Memory B cell (primary cell): ENCODE measurements at regions not wholly inside any gene's neighbourhood (a gene's known extent, or its start where the extent isn't known, plus 50 kb on each side); places are given as distances from the start of the nearest gene placed in this dataset.

Source experiments
- ATAC-seq: fragments of 150-1000 bp; cut with Tn5 transposase; 2 replicates; pipeline ENCODE4 v1.10.0; 2021; ENCODE audit warnings: low read depth, mild to moderate bottlenecking, moderate library complexity
- DNase-seq, 2 donors: peaks; one replicate each; pipeline ENCODE4 v3.0.0; 2022; ENCODE audit warnings: low spot score in 2 of 2
- H3K27ac Mint-ChIP-seq: one replicate; pipeline ENCODE4 v1.8.0; 2022; ENCODE audit warnings: mild to moderate bottlenecking, moderate library complexity, mixed read lengths
- H3K27me3 Mint-ChIP-seq: one replicate; pipeline ENCODE4 v1.8.0; 2022; ENCODE audit warnings: mixed read lengths
- H3K36me3 Mint-ChIP-seq: one replicate; pipeline ENCODE4 v1.8.0; 2022; ENCODE audit warnings: mild to moderate bottlenecking, mixed read lengths
- H3K4me1 Mint-ChIP-seq: one replicate; pipeline ENCODE4 v1.8.0; 2022; ENCODE audit warnings: mixed read lengths
- H3K4me3 Mint-ChIP-seq: one replicate; pipeline ENCODE4 v1.8.0; 2022; ENCODE audit warnings: mild to moderate bottlenecking, moderate library complexity, mixed read lengths
- H3K9me3 Mint-ChIP-seq: one replicate; pipeline ENCODE4 v1.8.0; 2022; ENCODE audit warnings: mixed read lengths

DNA sequence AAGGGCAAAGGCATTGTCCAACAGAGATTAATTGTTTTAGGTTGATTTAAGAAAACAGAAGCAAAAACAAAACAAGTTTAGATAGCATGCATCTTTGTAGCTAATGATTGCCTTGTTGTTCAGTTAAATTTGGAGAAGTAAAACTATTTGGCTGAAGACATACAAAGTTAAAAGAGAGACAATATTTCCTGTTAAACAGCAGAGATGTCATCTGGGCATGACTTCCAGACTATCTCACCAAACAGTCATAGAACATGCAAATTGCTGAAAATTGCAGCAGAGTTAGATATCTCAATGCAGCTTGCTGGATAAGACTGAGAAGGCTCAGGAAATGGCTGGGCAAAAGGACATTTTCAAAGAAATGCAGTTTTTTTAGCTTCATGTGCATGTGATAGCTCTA lies 57.5 kb upstream of the PDGFD start:
- no peaks in the 10 kb centered on the region for H3K27me3 Mint-ChIP-seq
- H3K4me1 Mint-ChIP-seq = no peaks in the 10 kb centered on the region
- DNase-seq (no peak), ATAC-seq (peak; percentile 31)
- H3K27ac Mint-ChIP-seq = no peak overlapping the region
- H3K9me3 Mint-ChIP-seq = peaks cover 2% of the 10 kb centered on the region
- H3K36me3 Mint-ChIP-seq = no peaks in the 10 kb centered on the region
- no peak overlapping the region for H3K4me3 Mint-ChIP-seq

GRCh38 chr11:104219096-104219495 lies 55.1 kb upstream of the PDGFD start:
- no peak for DNase-seq
- peaks cover 5% of the 10 kb centered on the region for H3K9me3 Mint-ChIP-seq
- no peaks in the 10 kb centered on the region for H3K36me3 Mint-ChIP-seq
- H3K4me3 Mint-ChIP-seq = no peak overlapping the region
- H3K4me1 Mint-ChIP-seq = no peaks in the 10 kb centered on the region
- no peak for ATAC-seq
- no peak overlapping the region for H3K27ac Mint-ChIP-seq
- no peaks in the 10 kb centered on the region for H3K27me3 Mint-ChIP-seq

DNA sequence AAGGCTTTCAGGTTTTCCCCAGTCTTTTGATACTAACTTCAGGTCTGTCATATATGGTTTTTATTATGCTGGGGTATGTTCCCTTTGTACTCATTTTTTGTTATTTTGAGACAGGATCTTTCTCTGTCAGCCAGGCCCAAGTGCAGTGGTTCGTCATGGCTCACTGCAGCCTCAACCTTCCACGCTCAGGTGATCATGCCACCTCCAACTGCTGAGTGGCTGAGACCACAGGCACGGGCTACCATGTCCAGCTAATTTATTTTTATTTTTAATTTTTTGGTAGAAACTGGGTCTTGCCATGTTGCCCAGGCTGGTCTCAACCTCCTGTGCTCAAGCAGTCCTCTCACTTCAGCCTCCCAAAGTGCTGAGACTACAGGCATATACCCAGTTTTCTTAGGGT lies 50.6 kb upstream of the PDGFD start:
- H3K4me3 Mint-ChIP-seq = no peak overlapping the region
- H3K27me3 Mint-ChIP-seq = peaks cover 1% of the 10 kb centered on the region
- H3K4me1 Mint-ChIP-seq = no peaks in the 10 kb centered on the region
- no peaks in the 10 kb centered on the region for H3K36me3 Mint-ChIP-seq
- H3K27ac Mint-ChIP-seq = no peak overlapping the region
- DNase-seq (no peak), ATAC-seq (no peak)
- H3K9me3 Mint-ChIP-seq = peaks cover 7% of the 10 kb centered on the region
